CD4-positive, alpha-beta memory T cell (primary cell): ENCODE measurements at regions not wholly inside any gene's neighbourhood (a gene's known extent, or its start where the extent isn't known, plus 50 kb on each side); places are given as distances from the start of the nearest gene placed in this dataset.

Experiments
- CTCF ChIA-PET: fragments of 350-600 bp; sonication (Branson Sonifier 250); formaldehyde crosslinking; loops from one replicate; lab custom pipeline; 2021; ENCODE audit warnings: inconsistent platforms; ENCODE audit not compliant: partially characterized antibody; lab: Charles Lee
- POLR2A ChIA-PET: fragments of 350-600 bp; sonication (Branson Sonifier 250); formaldehyde crosslinking; loops from one replicate; lab custom pipeline; 2021; ENCODE audit not compliant: partially characterized antibody; lab: Charles Lee
- DNase-seq, 5 donors: peaks; one replicate each; pipeline versions ENCODE4 v3.0.0 to v3.0.0-alpha.2; 2020 to 2022; ENCODE audit warnings: mixed read lengths in 1 of 5
- H3K27ac ChIP-seq: one replicate; pipeline ENCODE4 v1.7.0; 2013; ENCODE audit warnings: low read depth, low read length
- H3K27me3 ChIP-seq: 2 replicates; pipeline ENCODE4 v1.7.0; 2013; ENCODE audit warnings: mild to moderate bottlenecking, low read length, moderate library complexity; ENCODE audit not compliant: insufficient read depth
- H3K36me3 ChIP-seq: 2 replicates; pipeline ENCODE4 v1.7.0; 2013; ENCODE audit warnings: mild to moderate bottlenecking, low read length, moderate library complexity; ENCODE audit not compliant: insufficient read depth
- H3K4me1 ChIP-seq: 2 replicates; pipeline ENCODE4 v1.7.0; 2013; ENCODE audit warnings: mild to moderate bottlenecking, low read length, moderate library complexity; ENCODE audit not compliant: insufficient read depth
- H3K4me3 ChIP-seq, 2 donors: one replicate each; pipeline ENCODE4 v1.7.0; 2013; ENCODE audit warnings: low read length in 2 of 2, mild to moderate bottlenecking in 1 of 2
- H3K9me3 ChIP-seq, 2 donors: one replicate each; pipeline ENCODE4 v1.7.0; 2013; ENCODE audit warnings: low read length in 2 of 2, control low read depth in 1 of 2; ENCODE audit not compliant: control insufficient read depth in 1 of 2
- H3K27ac Mint-ChIP-seq, 7 donors: one replicate each; pipeline ENCODE4 v1.8.0; 2020 to 2021; ENCODE audit warnings: mixed read lengths in 7 of 7, mild to moderate bottlenecking in 6 of 7, inconsistent platforms in 3 of 7, moderate library complexity in 3 of 7
- H3K27me3 Mint-ChIP-seq, 2 donors: one replicate each; pipeline ENCODE4 v1.8.0; 2020 to 2021; ENCODE audit warnings: mixed read lengths in 2 of 2
- H3K36me3 Mint-ChIP-seq, 2 donors: one replicate each; pipeline ENCODE4 v1.8.0; 2020 to 2021; ENCODE audit warnings: mixed read lengths in 2 of 2, inconsistent platforms in 1 of 2, mild to moderate bottlenecking in 1 of 2
- H3K4me1 Mint-ChIP-seq, 4 donors: one replicate each; pipeline ENCODE4 v1.8.0; 2020 to 2021; ENCODE audit warnings: mixed read lengths in 4 of 4, mild to moderate bottlenecking in 1 of 4
- H3K4me3 Mint-ChIP-seq, 8 donors: one replicate each; pipeline ENCODE4 v1.8.0; 2020 to 2021; ENCODE audit warnings: mixed read lengths in 8 of 8, mild to moderate bottlenecking in 7 of 8, moderate library complexity in 6 of 8, inconsistent platforms in 3 of 8
- H3K9me3 Mint-ChIP-seq, 8 donors: one replicate each; pipeline ENCODE4 v1.8.0; 2020 to 2021; ENCODE audit warnings: mixed read lengths in 8 of 8, mild to moderate bottlenecking in 5 of 8, inconsistent platforms in 3 of 8, moderate library complexity in 1 of 8
- intact Hi-C: fragments of 100-400 bp; cut with micrococcal nuclease; formaldehyde crosslinking; loops from one replicate; pipeline ENCODE4 v1.15.1; 2023

- H3K4me1 Mint-ChIP-seq = no peaks in the 10 kb centered on the region
- Histone ChIP-seq H3K4me1 (no peaks in the 10 kb centered on the region), H3K36me3 (no peaks in the 10 kb centered on the region), H3K9me3 (no peaks in the 10 kb centered on the region), H3K27me3 (no peaks in the 10 kb centered on the region), H3K27ac (no peak overlapping the region), H3K4me3 (no peak overlapping the region)
- DNase-seq = no peak
- H3K4me3 Mint-ChIP-seq = no peak overlapping the region
- ChIA-PET POLR2A (no interaction called here), CTCF (interaction anchor here (1.5 kb wide), 1 partner anchor 9 kb away, joined by 3 read pairs; no protein-coding TSS in a partner anchor)
- intact Hi-C loops = no loop called here
- no peak overlapping the region for H3K27ac Mint-ChIP-seq
- no peaks in the 10 kb centered on the region for H3K27me3 Mint-ChIP-seq
- H3K9me3 Mint-ChIP-seq = peaks cover 0 to 11% (median 4%) of the 10 kb centered on the region in 8 donors
- no peaks in the 10 kb centered on the region for H3K36me3 Mint-ChIP-seq
Measured at GRCh38 chr11:23236826-23237555, 376.7 kb upstream of the CCDC179 start.

GRCh38 chr11:23252426-23252825, 392.2 kb upstream of the CCDC179 start:
- CTCF ChIA-PET = no interaction called here
- H3K27ac ChIP-seq = no peak overlapping the region

DNA sequence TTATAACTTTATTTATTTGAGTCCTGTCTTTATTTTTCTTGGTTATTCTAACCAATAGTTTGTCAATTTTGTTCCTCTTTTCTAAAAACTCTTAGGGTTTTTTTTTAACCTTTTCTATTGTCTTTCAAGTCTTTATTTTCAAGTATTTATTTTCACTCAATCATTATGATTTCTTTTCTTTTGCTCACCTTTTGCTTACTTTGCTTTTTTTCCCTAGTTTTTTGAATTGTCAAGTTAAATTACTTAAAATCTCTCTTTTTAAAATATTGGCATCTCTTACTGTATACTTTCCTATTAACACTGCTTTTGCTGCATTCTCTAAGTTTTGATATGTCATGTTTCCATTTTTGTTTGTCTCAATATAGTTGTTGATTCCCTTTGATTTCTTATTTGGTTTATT, 396.8 kb upstream of the CCDC179 start:
- Histone ChIP-seq H3K36me3 (no peaks in the 10 kb centered on the region), H3K4me1 (no peaks in the 10 kb centered on the region), H3K4me3 (no peak overlapping the region), H3K27ac (no peak overlapping the region), H3K9me3 (no peaks in the 10 kb centered on the region), H3K27me3 (no peaks in the 10 kb centered on the region)
- H3K9me3 Mint-ChIP-seq = peaks cover 0 to 11% (median 5%) of the 10 kb centered on the region in 8 donors
- intact Hi-C loops = no loop called here
- H3K27me3 Mint-ChIP-seq = no peaks in the 10 kb centered on the region
- no peak overlapping the region for H3K4me3 Mint-ChIP-seq
- no peaks in the 10 kb centered on the region for H3K36me3 Mint-ChIP-seq
- no peak for DNase-seq
- ChIA-PET POLR2A (no interaction called here), CTCF (no interaction called here)
- no peak overlapping the region for H3K27ac Mint-ChIP-seq
- no peaks in the 10 kb centered on the region for H3K4me1 Mint-ChIP-seq

More at GRCh38 chr11:23252426-23252825, 392.2 kb upstream of the CCDC179 start:
- Mint-ChIP-seq H3K4me3 (no peak overlapping the region), H3K9me3 (peaks cover 0 to 19% (median 3%) of the 10 kb centered on the region in 8 donors), H3K4me1 (no peaks in the 10 kb centered on the region), H3K27me3 (no peaks in the 10 kb centered on the region), H3K36me3 (no peaks in the 10 kb centered on the region), H3K27ac (no peak overlapping the region)
- DNase-seq = no peak
- H3K36me3 ChIP-seq = no peaks in the 10 kb centered on the region
- H3K27me3 ChIP-seq = no peaks in the 10 kb centered on the region
- POLR2A ChIA-PET = no interaction called here
- intact Hi-C loops = no loop called here
- no peaks in the 10 kb centered on the region for H3K9me3 ChIP-seq
- H3K4me3 ChIP-seq = no peak overlapping the region
- no peaks in the 10 kb centered on the region for H3K4me1 ChIP-seq

DNA sequence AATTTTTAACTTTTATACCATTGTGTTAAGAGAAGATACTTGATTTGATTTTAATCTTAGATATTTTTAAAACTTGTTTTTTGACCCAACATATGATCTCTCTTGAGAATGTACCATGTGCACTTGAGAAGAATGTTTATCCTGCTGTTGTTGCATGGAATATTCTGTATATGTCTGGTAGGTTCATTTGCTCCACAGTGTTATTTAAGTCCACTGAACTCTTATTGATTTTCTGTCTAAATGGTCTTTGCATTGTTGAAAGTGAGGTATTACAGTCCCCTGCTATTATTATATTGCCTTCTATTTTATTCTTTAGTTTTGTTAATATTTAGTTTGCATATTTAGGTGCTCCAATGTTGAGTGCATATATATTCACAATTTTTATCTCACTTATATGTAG, 397.3 kb upstream of the CCDC179 start:
- no peak for DNase-seq
- H3K27me3 Mint-ChIP-seq = no peaks in the 10 kb centered on the region
- H3K27ac ChIP-seq = no peak overlapping the region
- no peaks in the 10 kb centered on the region for H3K36me3 ChIP-seq
- CTCF ChIA-PET = no interaction called here
- no peaks in the 10 kb centered on the region for H3K4me1 Mint-ChIP-seq
- H3K9me3 Mint-ChIP-seq = peaks cover 0 to 12% (median 6%) of the 10 kb centered on the region in 8 donors
- no peak overlapping the region for H3K4me3 Mint-ChIP-seq
- intact Hi-C loops = no loop called here
- POLR2A ChIA-PET = no interaction called here
- no peaks in the 10 kb centered on the region for H3K9me3 ChIP-seq
- no peak overlapping the region for H3K4me3 ChIP-seq
- H3K27ac Mint-ChIP-seq = no peak overlapping the region
- no peaks in the 10 kb centered on the region for H3K4me1 ChIP-seq
- H3K27me3 ChIP-seq = no peaks in the 10 kb centered on the region
- no peaks in the 10 kb centered on the region for H3K36me3 Mint-ChIP-seq

DNA sequence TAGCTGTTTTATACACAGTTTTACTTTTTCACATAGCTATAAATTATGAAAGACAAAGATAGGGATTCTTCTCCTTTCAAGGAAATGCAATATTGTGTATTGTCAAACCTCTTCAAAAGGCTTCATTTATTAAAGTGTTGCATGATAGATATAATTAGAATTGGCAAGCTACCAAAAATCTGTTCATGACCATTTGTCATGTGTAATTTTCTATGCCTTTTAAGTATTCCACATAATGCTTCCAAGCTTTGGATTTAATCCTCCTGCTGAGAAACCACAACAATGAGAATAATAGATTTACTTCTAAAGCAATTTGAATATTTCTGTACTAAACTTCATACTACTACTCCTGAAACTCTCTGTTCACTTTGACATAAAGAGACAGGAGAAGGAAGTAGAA, 403.2 kb upstream of the CCDC179 start:
- Histone ChIP-seq H3K36me3 (no peaks in the 10 kb centered on the region), H3K4me1 (no peaks in the 10 kb centered on the region), H3K9me3 (no peaks in the 10 kb centered on the region), H3K27ac (no peak overlapping the region), H3K27me3 (no peaks in the 10 kb centered on the region), H3K4me3 (no peak overlapping the region)
- intact Hi-C loops = no loop called here
- DNase-seq = no peak
- H3K27ac Mint-ChIP-seq = no peak overlapping the region
- ChIA-PET CTCF (no interaction called here), POLR2A (no interaction called here)
- H3K36me3 Mint-ChIP-seq = no peaks in the 10 kb centered on the region
- H3K4me1 Mint-ChIP-seq = no peaks in the 10 kb centered on the region
- H3K27me3 Mint-ChIP-seq = no peaks in the 10 kb centered on the region
- peaks cover 0 to 25% (median 7%) of the 10 kb centered on the region in 8 donors for H3K9me3 Mint-ChIP-seq
- no peak overlapping the region for H3K4me3 Mint-ChIP-seq

DNA sequence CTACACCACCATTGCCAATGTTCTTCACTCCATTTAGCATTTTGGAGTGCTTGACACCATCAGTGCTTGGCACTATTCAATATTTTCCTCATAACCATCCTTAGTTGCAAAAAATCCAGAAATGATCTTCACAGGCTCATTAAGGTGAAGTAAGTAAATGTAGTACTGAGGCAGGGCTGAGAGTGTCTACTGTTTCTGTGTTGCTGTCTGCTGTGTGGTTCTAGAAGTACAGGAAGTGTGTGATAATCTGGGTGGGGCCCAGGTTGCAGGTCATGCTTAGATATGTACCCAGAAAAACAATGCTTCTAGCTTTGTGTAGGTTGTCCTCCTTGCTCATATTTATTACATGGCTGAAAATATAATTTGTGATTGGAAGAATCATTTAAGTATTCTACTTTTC, 411.8 kb upstream of the CCDC179 start:
- peaks cover 2 to 19% (median 6%) of the 10 kb centered on the region in 8 donors for H3K9me3 Mint-ChIP-seq
- H3K27me3 Mint-ChIP-seq = no peaks in the 10 kb centered on the region
- Histone ChIP-seq H3K4me3 (no peak overlapping the region), H3K27me3 (no peaks in the 10 kb centered on the region), H3K36me3 (no peaks in the 10 kb centered on the region), H3K27ac (no peak overlapping the region), H3K4me1 (no peaks in the 10 kb centered on the region), H3K9me3 (no peaks in the 10 kb centered on the region)
- no peaks in the 10 kb centered on the region for H3K4me1 Mint-ChIP-seq
- no peak overlapping the region for H3K27ac Mint-ChIP-seq
- ChIA-PET CTCF (no interaction called here), POLR2A (no interaction called here)
- H3K4me3 Mint-ChIP-seq = no peak overlapping the region
- DNase-seq = no peak
- H3K36me3 Mint-ChIP-seq = no peaks in the 10 kb centered on the region
- intact Hi-C loops = no loop called here

DNA sequence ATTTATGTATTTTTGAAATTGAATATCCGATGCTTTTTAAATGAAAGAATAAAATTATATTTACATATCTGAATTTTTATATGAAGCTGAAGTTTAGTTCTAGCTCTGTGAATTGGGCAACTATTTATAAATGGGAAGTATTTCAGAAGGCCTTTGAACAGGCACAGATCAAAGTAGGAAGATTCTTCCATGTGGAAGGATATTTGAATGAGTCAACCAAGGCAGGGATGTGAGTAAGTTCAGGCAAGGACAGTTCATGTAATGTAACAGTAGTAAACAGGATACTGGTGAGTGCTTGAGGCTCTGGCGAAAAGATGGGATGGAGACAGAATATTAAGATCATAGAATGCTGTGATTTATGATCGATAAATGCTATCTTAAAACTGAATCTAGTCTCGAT, 417.8 kb upstream of the CCDC179 start:
- Mint-ChIP-seq H3K4me3 (no peak overlapping the region), H3K4me1 (no peaks in the 10 kb centered on the region), H3K36me3 (no peaks in the 10 kb centered on the region), H3K27me3 (no peaks in the 10 kb centered on the region), H3K9me3 (peaks cover 2 to 20% (median 8%) of the 10 kb centered on the region in 8 donors), H3K27ac (no peak overlapping the region)
- Histone ChIP-seq H3K27me3 (no peaks in the 10 kb centered on the region), H3K4me1 (no peaks in the 10 kb centered on the region), H3K4me3 (no peak overlapping the region), H3K9me3 (no peaks in the 10 kb centered on the region), H3K36me3 (no peaks in the 10 kb centered on the region), H3K27ac (no peak overlapping the region)
- CTCF ChIA-PET = no interaction called here
- no peak for DNase-seq
- intact Hi-C loops = no loop called here
- POLR2A ChIA-PET = no interaction called here
